ENCODE measurements at regions not wholly inside any gene's neighbourhood (a gene's known extent, or its start where the extent isn't known, plus 50 kb on each side); places are given as distances from the start of the nearest gene placed in this dataset.
"Not testable (repeated sequence)": the region's sequence is repeated elsewhere in the genome, so short reads cannot be mapped to it uniquely, and the experiment has no call there.

DNA sequence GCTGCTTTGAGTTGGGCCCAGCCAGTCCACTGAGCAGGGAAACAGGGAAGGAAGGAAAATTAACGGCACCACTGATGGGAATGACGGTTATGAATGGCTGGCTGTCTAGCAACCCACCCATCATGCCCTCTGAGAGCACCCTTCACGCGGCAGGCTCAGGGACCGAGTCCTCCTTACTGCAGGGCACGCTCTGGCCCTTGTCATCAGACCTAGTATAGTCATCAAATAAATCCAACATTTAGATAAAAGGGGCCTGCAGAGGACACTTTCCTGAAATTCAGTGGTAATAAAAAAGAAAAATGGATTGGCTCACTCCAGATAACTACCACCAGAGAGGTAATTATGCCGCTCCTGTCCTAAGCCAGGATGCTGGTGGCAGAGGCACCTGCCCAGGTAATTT, 509.4 kb downstream of the MATN1 start:
- no peaks in the 10 kb centered on the region for H3K9me3 ChIP-seq (ENCODE audit: control insufficient read depth, insufficient read depth, low read length)
- H3K27ac ChIP-seq (ENCODE audit: low read length) = no peak overlapping the region
- no peaks in the 10 kb centered on the region for H3K27me3 ChIP-seq (ENCODE audit: control insufficient read depth, insufficient read depth, low read length)
- no peak for DNase-seq (ENCODE audit: low read depth, low spot score)
- H3K4me3 ChIP-seq (ENCODE audit: low read length) = no peak overlapping the region
- no CpG with 5 or more reads among the region's 7 CpGs for WGBS (ENCODE audit: insufficient coverage, insufficient read length)
- H3K4me1 ChIP-seq (ENCODE audit: control insufficient read depth, insufficient read depth, low read length) = no peaks in the 10 kb centered on the region
- no peaks in the 10 kb centered on the region for H3K36me3 ChIP-seq (ENCODE audit: control insufficient read depth, insufficient read depth, low read length)

DNA sequence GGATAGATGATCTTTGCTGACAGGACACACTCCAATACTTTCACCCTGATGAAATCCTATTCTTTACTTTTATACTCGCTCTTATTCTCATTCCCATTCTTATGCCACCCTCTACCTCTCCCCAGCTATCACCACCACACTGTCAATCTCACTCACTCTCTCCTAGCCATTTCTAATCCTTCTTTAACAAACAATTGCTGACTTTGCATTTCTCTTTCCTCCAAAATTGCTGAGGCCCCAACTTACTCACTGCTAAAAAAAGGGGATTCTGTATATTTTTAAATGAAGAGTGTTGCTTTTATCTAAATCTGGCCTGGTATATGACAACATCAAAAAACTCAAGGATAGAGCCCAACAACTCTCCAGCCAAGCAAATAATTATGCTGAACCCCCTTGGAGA, 515.4 kb downstream of the MATN1 start:
- not testable (repeated sequence) for H3K36me3 ChIP-seq (ENCODE audit: control insufficient read depth, insufficient read depth, low read length); H3K4me1 ChIP-seq (ENCODE audit: control insufficient read depth, insufficient read depth, low read length); H3K27ac ChIP-seq (ENCODE audit: low read length); DNase-seq (ENCODE audit: low read depth, low spot score); H3K27me3 ChIP-seq (ENCODE audit: control insufficient read depth, insufficient read depth, low read length); H3K4me3 ChIP-seq (ENCODE audit: low read length); H3K9me3 ChIP-seq (ENCODE audit: control insufficient read depth, insufficient read depth, low read length)
- WGBS (ENCODE audit: insufficient coverage, insufficient read length) = 100% methylated on average over 1 of the region's 1 CpG

DNA sequence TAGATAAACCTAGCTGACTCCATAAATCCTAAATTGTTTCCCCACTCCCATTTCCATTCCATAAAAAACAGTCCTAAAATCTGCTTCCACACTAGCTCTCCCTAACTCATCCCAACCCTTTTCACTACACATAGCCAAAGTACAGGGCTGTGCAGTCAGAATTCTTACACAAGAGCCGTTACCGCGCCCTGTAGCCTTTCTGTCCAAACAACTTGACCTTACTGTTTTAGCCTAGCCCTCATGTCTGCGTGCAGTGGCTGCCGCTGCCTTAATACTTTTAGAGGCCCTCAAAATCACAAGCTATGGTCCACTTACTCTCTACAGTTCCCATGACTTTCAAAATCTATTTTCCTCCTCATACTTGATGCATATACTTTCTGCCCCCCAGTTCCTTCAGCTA, 516.8 kb downstream of the MATN1 start:
- H3K27ac ChIP-seq (ENCODE audit: low read length); H3K9me3 ChIP-seq (ENCODE audit: control insufficient read depth, insufficient read depth, low read length); H3K36me3 ChIP-seq (ENCODE audit: control insufficient read depth, insufficient read depth, low read length); H3K27me3 ChIP-seq (ENCODE audit: control insufficient read depth, insufficient read depth, low read length); H3K4me3 ChIP-seq (ENCODE audit: low read length); DNase-seq (ENCODE audit: low read depth, low spot score); H3K4me1 ChIP-seq (ENCODE audit: control insufficient read depth, insufficient read depth, low read length): not testable (repeated sequence)
- WGBS (ENCODE audit: insufficient coverage, insufficient read length) = no CpG with 5 or more reads among the region's 5 CpGs

DNA sequence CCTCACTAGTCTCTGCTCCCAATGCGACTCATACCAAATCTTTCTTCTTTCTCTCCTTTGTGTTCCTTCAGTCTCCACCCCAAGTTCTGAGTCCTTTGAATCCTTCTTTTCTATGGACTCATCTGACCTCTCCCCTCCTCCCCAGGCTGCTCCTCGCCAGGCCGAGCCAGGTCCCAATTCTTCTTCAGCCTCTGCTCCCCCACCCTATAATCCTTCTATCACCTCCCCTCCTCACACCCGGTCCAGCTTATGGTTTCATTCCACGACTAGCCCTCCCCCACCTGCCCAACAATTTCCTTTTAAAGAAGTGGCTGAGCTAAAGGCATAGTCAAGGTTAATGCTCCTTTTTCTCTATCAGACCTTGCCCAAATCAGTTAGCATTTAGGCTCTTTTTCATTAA, 518.5 kb downstream of the MATN1 start:
- H3K9me3 ChIP-seq (ENCODE audit: control insufficient read depth, insufficient read depth, low read length); H3K27ac ChIP-seq (ENCODE audit: low read length); H3K4me3 ChIP-seq (ENCODE audit: low read length); DNase-seq (ENCODE audit: low read depth, low spot score); H3K27me3 ChIP-seq (ENCODE audit: control insufficient read depth, insufficient read depth, low read length); H3K4me1 ChIP-seq (ENCODE audit: control insufficient read depth, insufficient read depth, low read length); H3K36me3 ChIP-seq (ENCODE audit: control insufficient read depth, insufficient read depth, low read length): not testable (repeated sequence)
- no CpG with 5 or more reads among the region's 5 CpGs for WGBS (ENCODE audit: insufficient coverage, insufficient read length)

DNA sequence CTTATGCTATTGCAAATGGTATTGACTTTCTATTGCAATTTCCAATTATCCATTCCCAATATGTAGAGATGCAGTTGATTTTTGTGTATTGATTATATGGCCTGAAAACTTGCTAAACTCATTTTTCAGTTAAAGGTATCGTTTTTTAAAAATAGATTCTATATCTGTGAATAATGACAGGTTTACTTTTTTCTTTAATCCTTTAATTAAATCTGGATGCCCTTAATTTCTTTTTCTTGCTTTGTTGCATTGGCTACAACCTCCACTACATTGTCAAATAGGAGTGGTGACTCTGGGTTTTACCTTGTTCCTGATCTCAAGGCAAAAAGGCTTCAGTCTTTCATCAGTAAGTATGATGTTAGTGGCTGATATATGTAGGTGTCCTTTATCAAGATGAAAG, 522.4 kb downstream of the MATN1 start:
- H3K4me1 ChIP-seq (ENCODE audit: control insufficient read depth, insufficient read depth, low read length) = no peaks in the 10 kb centered on the region
- no CpG with 5 or more reads among the region's 1 CpG for WGBS (ENCODE audit: insufficient coverage, insufficient read length)
- no peak overlapping the region for H3K4me3 ChIP-seq (ENCODE audit: low read length)
- no peak for DNase-seq (ENCODE audit: low read depth, low spot score)
- no peaks in the 10 kb centered on the region for H3K36me3 ChIP-seq (ENCODE audit: control insufficient read depth, insufficient read depth, low read length)
- no peaks in the 10 kb centered on the region; the same call in 1 of the 2 replicates for H3K9me3 ChIP-seq (ENCODE audit: control insufficient read depth, insufficient read depth, low read length)
- no peaks in the 10 kb centered on the region for H3K27me3 ChIP-seq (ENCODE audit: control insufficient read depth, insufficient read depth, low read length)
- no peak overlapping the region for H3K27ac ChIP-seq (ENCODE audit: low read length)

DNA sequence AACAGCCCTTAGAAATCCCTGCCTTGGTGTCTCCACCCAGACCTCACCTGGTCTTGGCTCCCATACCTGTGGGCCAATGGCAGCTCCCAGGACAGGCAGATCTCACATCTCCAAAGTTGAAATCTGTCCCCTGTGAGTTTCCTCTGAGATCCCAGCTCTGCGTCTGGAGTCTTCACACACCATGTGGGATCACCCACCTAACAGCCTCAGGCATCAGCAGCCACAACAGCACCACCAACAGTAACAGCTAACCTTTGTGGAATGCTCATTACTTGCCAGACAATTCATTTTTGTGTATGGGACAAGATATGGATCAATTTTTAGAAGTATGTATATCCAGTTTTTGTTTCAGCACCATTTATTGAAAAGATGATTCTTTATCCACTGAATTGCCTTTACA, 523.2 kb downstream of the MATN1 start:
- no peaks in the 10 kb centered on the region; the same call in 1 of the 2 replicates for H3K9me3 ChIP-seq (ENCODE audit: control insufficient read depth, insufficient read depth, low read length)
- no CpG with 5 or more reads among the region's 1 CpG for WGBS (ENCODE audit: insufficient coverage, insufficient read length)
- no peak for DNase-seq (ENCODE audit: low read depth, low spot score)
- no peaks in the 10 kb centered on the region for H3K27me3 ChIP-seq (ENCODE audit: control insufficient read depth, insufficient read depth, low read length)
- no peaks in the 10 kb centered on the region for H3K36me3 ChIP-seq (ENCODE audit: control insufficient read depth, insufficient read depth, low read length)
- no peak overlapping the region for H3K27ac ChIP-seq (ENCODE audit: low read length)
- no peaks in the 10 kb centered on the region for H3K4me1 ChIP-seq (ENCODE audit: control insufficient read depth, insufficient read depth, low read length)
- H3K4me3 ChIP-seq (ENCODE audit: low read length) = no peak overlapping the region

DNA sequence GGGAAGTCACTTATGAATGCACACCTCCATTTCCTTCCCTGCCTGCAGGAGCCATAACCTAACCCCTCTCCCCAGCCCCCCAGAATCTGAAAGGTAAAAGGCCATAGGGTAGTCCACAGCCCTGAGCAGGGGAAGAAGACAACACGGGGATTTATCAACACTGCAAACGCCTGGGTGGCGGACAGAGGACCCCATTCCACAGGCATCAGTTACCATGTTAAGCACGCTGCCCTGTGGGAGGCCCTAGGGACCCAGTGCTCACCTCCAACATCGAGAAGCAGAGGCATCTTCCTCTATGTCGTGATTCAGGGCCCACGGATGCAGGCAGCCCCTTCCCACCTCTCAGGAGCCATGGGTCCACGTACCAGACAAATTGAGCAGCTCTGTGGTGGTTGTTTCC, 523.8 kb downstream of the MATN1 start:
- H3K27ac ChIP-seq (ENCODE audit: low read length) = no peak overlapping the region
- H3K9me3 ChIP-seq (ENCODE audit: control insufficient read depth, insufficient read depth, low read length) = no peaks in the 10 kb centered on the region; the same call in 1 of the 2 replicates
- H3K4me1 ChIP-seq (ENCODE audit: control insufficient read depth, insufficient read depth, low read length) = no peaks in the 10 kb centered on the region
- no peak overlapping the region for H3K4me3 ChIP-seq (ENCODE audit: low read length)
- no peak for DNase-seq (ENCODE audit: low read depth, low spot score)
- no peaks in the 10 kb centered on the region for H3K27me3 ChIP-seq (ENCODE audit: control insufficient read depth, insufficient read depth, low read length)
- H3K36me3 ChIP-seq (ENCODE audit: control insufficient read depth, insufficient read depth, low read length) = no peaks in the 10 kb centered on the region
- WGBS (ENCODE audit: insufficient coverage, insufficient read length) = no CpG with 5 or more reads among the region's 8 CpGs

DNA sequence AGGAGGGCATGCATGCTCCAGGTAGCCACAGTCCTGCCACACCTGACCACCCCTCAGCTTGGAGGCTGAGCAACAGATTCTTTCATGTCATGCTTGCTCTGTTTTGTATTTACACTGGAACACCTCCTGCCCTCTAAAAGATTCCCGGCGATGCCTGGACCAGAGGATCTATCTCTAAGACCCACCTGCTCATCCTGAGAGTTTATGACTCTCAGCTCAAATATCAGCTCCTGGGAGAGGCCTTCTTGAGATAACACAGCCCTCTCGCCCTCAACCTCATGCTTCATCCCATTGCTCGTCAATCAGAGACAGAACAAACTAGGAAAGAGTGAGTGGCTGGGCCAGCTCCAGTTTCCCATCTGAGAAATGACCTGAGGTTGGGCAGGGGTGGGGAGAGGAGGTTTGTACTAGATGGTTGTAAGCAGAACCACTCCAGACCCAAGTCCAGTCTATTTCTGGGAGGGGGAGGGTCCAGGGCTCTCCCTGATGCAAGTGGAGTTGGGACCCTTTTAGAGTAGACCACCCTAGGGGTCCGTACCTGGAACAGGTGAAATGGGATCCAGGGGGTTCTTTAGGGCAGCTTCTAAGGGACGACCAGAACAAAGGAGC, 524.5 kb downstream of the MATN1 start:
- DNase-seq (ENCODE audit: low read depth, low spot score) = no peak
- H3K9me3 ChIP-seq (ENCODE audit: control insufficient read depth, insufficient read depth, low read length) = no peaks in the 10 kb centered on the region
- no peaks in the 10 kb centered on the region for H3K36me3 ChIP-seq (ENCODE audit: control insufficient read depth, insufficient read depth, low read length)
- H3K27ac ChIP-seq (ENCODE audit: low read length) = no peak overlapping the region
- no peak overlapping the region for H3K4me3 ChIP-seq (ENCODE audit: low read length)
- H3K27me3 ChIP-seq (ENCODE audit: control insufficient read depth, insufficient read depth, low read length) = no peaks in the 10 kb centered on the region
- H3K4me1 ChIP-seq (ENCODE audit: control insufficient read depth, insufficient read depth, low read length) = no peaks in the 10 kb centered on the region
- no CpG with 5 or more reads among the region's 6 CpGs for WGBS (ENCODE audit: insufficient coverage, insufficient read length)

DNA sequence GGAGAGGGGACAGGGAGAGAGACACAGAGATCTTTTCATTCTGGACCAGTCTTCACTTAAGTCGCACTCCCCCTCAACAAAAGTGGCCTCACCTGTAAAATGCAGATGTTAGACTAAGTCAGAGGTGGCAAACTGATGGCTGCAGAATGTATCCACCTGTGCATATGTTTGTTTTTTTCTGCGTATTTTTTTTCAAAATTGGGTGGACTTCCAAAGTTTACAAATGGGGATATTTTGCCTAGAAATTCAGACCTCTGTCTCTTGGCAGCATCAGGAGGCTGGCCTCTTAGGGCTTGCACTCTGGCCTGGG, 525.0 kb downstream of the MATN1 start:
- no peaks in the 10 kb centered on the region for H3K27me3 ChIP-seq (ENCODE audit: control insufficient read depth, insufficient read depth, low read length)
- WGBS (ENCODE audit: insufficient coverage, insufficient read length) = no CpG with 5 or more reads among the region's 2 CpGs
- no peak overlapping the region for H3K27ac ChIP-seq (ENCODE audit: low read length)
- no peaks in the 10 kb centered on the region for H3K4me1 ChIP-seq (ENCODE audit: control insufficient read depth, insufficient read depth, low read length)
- H3K9me3 ChIP-seq (ENCODE audit: control insufficient read depth, insufficient read depth, low read length) = no peaks in the 10 kb centered on the region
- no peaks in the 10 kb centered on the region for H3K36me3 ChIP-seq (ENCODE audit: control insufficient read depth, insufficient read depth, low read length)
- no peak overlapping the region for H3K4me3 ChIP-seq (ENCODE audit: low read length)
- no peak for DNase-seq (ENCODE audit: low read depth, low spot score)

DNA sequence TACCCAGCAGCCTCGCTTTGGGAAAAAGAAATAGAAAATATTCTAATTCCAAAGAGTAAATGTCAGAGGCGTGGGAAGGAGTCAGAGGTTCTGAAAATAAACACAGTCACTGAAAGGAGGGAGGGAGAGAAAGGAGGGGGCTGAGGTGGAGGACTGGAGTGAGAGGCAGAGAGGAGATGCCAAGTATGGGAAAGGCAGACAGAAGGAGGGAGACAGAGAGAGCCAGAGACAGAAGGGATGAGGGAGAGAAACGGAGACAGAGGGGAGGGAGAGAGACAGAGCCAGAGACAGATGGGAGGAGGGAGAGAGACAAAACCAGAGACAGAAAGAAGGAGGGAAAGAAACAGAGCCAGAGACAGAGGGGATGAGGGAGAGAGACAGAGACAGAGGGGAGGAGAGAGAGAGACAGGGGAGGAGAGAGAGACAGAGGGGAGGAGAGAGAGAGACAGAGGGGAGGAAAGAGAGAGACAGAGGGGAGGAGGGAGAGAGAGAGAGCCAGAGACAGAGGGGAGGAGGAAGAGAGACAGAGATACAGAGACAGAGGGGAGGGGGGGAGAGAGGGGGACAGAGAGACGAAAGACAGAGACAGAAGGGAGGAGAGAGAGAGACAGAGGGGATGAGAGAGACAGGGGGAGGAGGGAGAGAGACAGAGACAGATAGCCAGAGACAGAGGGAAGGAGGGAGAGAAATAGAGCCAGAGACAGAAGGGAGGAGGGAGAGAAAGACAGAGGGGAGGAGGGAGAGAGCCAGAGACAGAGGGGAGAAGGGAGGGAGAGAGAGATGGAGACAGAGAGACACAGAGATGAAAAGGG, 525.5 kb downstream of the MATN1 start:
- H3K9me3 ChIP-seq (ENCODE audit: control insufficient read depth, insufficient read depth, low read length) = no peaks in the 10 kb centered on the region
- no peaks in the 10 kb centered on the region for H3K27me3 ChIP-seq (ENCODE audit: control insufficient read depth, insufficient read depth, low read length)
- H3K27ac ChIP-seq (ENCODE audit: low read length) = no peak overlapping the region
- H3K4me3 ChIP-seq (ENCODE audit: low read length) = no peak overlapping the region
- H3K36me3 ChIP-seq (ENCODE audit: control insufficient read depth, insufficient read depth, low read length) = no peaks in the 10 kb centered on the region
- H3K4me1 ChIP-seq (ENCODE audit: control insufficient read depth, insufficient read depth, low read length) = no peaks in the 10 kb centered on the region
- no peak for DNase-seq (ENCODE audit: low read depth, low spot score)
- no CpG with 5 or more reads among the region's 4 CpGs for WGBS (ENCODE audit: insufficient coverage, insufficient read length)
